Upper lobe of right lung (tissue), 1 donor: ENCODE measurements at regions not wholly inside any gene's neighbourhood (a gene's known extent, or its start where the extent isn't known, plus 50 kb on each side); places are given as distances from the start of the nearest gene placed in this dataset.

ENCODE experiments used
- ATAC-seq: fragments of 200-7000 bp; cut with Tn5 transposase; one replicate; pipeline ENCODE4 v1.9.1; 2020; ENCODE audit warnings: mild to moderate bottlenecking, moderate library complexity
- DNase-seq: peaks from one replicate; pipeline ENCODE4 v3.0.0-alpha.2; 2020
- H3K27ac ChIP-seq: fragments of 200-600 bp; one replicate; pipeline ENCODE4 v1.8.0; 2022
- H3K27me3 ChIP-seq: fragments of 200-600 bp; one replicate; pipeline ENCODE4 v1.8.0; 2022; ENCODE audit warnings: mild to moderate bottlenecking
- H3K36me3 ChIP-seq: fragments of 200-600 bp; one replicate; pipeline ENCODE4 v1.8.0; 2022
- H3K4me1 ChIP-seq: fragments of 200-600 bp; one replicate; pipeline ENCODE4 v1.8.0; 2022
- H3K4me3 ChIP-seq: fragments of 200-600 bp; one replicate; pipeline ENCODE4 v1.8.0; 2022; ENCODE audit warnings: mild to moderate bottlenecking
- H3K9me3 ChIP-seq: fragments of 200-600 bp; one replicate; pipeline ENCODE4 v1.8.0; 2022
- intact Hi-C: fragments of 100-400 bp; cut with DNase I; formaldehyde crosslinking; loops from one replicate; pipeline ENCODE4 v1.11.0; 2022
- TF ChIP-seq, protein P1 (sequence below): fragments of 200-600 bp; IDR thresholded peaks from one replicate; pipeline ENCODE4 v1.8.0; 2022; ENCODE audit warnings: antibody characterized with exemption
- donor health status: DM: no; HTN: yes; CAD: no; lungs with severe emphysema.

DNA sequence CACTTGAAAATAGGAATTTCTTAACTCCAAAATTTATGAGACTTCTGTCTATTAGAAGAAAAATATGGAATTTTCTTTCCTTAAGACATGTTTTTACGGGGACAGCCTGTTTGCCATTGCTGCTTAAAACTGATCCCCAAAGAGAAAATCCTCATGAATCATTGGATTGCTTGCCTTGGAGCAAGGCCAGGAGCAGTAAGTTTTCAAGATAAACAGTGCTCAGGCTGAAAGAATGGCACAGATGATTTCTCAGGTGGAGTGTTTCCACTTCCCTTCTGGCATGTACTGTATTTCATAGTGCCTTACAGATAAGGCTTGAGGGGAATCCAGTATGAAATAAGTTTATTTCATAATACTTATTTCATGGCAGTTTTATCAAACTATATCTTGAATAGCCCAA, 74.3 kb upstream of the MMADHC start:
- peak; percentile 79 for ATAC-seq
- intact Hi-C loops = no loop called here

DNA sequence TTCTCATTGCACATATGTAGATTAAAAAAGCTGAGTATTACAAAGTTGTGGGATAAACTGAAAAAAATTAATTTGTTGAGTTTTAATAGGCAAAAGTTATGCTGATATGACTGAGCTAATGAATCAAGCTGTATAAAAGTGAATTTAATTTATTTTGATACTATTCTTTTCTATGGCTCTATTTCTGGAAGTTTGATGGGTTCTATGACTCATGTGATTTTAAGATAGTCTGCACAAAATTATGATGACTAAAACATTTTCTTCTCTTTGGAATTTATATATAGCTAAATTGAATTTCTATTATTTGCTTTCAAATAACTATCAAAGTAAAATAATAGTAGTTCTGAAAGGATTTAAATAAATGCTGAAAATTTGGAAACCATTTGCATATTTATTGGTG, 71.0 kb upstream of the MMADHC start:
- no peak overlapping the region for H3K4me3 ChIP-seq
- no peaks in the 10 kb centered on the region for H3K27me3 ChIP-seq
- DNase-seq = no peak
- no peaks in the 10 kb centered on the region for H3K36me3 ChIP-seq
- no peak for ATAC-seq
- H3K27ac ChIP-seq = no peak overlapping the region
- intact Hi-C loops = no loop called here
- TF ChIP-seq, protein P1, sequence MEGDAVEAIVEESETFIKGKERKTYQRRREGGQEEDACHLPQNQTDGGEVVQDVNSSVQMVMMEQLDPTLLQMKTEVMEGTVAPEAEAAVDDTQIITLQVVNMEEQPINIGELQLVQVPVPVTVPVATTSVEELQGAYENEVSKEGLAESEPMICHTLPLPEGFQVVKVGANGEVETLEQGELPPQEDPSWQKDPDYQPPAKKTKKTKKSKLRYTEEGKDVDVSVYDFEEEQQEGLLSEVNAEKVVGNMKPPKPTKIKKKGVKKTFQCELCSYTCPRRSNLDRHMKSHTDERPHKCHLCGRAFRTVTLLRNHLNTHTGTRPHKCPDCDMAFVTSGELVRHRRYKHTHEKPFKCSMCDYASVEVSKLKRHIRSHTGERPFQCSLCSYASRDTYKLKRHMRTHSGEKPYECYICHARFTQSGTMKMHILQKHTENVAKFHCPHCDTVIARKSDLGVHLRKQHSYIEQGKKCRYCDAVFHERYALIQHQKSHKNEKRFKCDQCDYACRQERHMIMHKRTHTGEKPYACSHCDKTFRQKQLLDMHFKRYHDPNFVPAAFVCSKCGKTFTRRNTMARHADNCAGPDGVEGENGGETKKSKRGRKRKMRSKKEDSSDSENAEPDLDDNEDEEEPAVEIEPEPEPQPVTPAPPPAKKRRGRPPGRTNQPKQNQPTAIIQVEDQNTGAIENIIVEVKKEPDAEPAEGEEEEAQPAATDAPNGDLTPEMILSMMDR = no peak
- no peaks in the 10 kb centered on the region for H3K9me3 ChIP-seq
- no peaks in the 10 kb centered on the region for H3K4me1 ChIP-seq

More for the DNA sequence above, 74.3 kb upstream of the MMADHC start:
- Histone ChIP-seq H3K27me3 (no peaks in the 10 kb centered on the region), H3K9me3 (no peaks in the 10 kb centered on the region), H3K36me3 (no peaks in the 10 kb centered on the region), H3K4me3 (no peak overlapping the region), H3K27ac (no peak overlapping the region), H3K4me1 (no peaks in the 10 kb centered on the region)
- TF ChIP-seq, protein P1 = no peak
- no peak for DNase-seq

DNA sequence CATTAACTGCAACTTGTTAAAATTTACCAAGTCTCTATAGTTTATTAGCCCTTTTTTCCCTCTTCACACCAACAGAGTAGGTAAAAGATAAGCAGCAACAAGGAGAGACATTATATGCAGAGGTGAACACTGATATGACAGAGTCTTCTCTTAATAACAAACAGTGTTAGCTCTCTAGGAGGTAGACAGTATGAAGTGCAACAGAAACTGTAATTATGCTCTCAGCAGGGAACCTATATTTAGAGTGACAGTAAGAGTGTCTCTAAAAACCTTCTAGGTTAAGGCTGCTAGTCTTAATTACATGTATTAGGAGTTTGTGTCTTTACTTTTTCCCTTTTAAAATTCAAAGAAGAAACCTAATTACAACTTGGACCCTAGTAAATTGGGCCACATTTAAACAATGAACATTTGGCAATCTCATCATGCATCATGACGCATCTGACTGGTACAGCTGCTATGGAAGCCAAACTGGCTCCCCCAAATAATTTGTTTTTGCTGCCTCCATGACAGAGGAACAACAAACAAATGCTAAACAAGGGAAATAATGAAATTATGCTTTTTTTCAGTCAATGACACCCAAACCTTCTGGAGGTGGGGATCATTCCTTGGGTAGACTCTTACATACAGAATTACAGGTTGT, 69.9 kb upstream of the MMADHC start:
- H3K27me3 ChIP-seq = no peaks in the 10 kb centered on the region
- intact Hi-C loops = no loop called here
- TF ChIP-seq, protein P1 = no peak
- H3K36me3 ChIP-seq = no peaks in the 10 kb centered on the region
- no peak for ATAC-seq
- H3K4me1 ChIP-seq = no peaks in the 10 kb centered on the region
- no peak overlapping the region for H3K27ac ChIP-seq
- DNase-seq = no peak
- no peaks in the 10 kb centered on the region for H3K9me3 ChIP-seq
- H3K4me3 ChIP-seq = no peak overlapping the region

DNA sequence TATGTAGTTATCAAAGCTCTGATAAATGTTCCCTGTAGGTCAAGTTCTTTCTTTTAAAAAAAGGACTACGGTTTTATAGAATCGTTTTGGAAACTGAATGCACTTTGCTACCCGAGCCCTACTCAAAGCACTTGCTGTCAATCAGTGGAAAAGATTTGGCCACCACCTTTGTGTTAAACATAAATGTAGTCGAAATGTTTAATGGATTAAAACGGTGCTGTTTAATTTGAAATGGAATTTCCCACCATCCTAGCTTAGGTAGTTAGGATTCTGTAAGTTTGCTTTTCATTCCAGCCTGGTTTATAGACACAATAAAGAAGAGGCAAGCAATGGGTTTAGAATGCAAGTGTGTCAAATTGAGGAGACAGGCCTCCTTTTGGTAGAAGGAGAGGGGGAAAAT, 69.4 kb upstream of the MMADHC start:
- Histone ChIP-seq H3K27ac (no peak overlapping the region), H3K4me1 (no peaks in the 10 kb centered on the region), H3K36me3 (no peaks in the 10 kb centered on the region), H3K27me3 (no peaks in the 10 kb centered on the region), H3K9me3 (no peaks in the 10 kb centered on the region), H3K4me3 (no peak overlapping the region)
- intact Hi-C loops = no loop called here
- no peak for ATAC-seq
- TF ChIP-seq, protein P1 = no peak
- no peak for DNase-seq

DNA sequence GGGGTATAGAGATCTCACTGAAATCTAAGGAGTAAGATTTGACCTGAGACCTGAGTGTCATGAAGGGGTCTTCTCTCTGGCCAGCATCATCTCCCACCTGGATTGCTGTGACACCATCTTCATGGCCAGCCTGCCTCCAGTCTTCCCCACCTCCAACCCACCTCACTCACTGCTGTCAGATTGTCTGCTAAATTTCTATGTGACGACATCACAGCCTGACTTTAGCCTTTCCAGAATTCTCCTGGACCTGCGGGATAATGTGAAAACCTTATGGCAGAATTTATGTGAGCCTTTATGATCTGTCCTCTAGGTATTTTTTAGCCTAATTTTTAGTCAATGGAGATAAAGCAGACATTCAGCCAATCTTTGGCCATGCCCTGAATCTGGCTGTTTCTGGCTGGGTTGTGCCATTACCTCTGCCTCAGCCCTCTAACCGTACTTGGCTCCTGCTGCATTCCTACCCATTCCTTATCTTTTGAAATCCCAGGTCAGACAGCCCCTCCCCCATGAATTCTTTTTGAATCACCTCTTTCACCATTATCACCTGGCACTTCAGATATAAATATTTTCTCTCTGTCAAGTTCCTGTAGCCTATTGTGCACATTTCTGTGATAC, 66.4 kb upstream of the MMADHC start:
- H3K36me3 ChIP-seq = no peaks in the 10 kb centered on the region
- ATAC-seq (no peak), DNase-seq (no peak)
- TF ChIP-seq, protein P1 = no peak
- no peaks in the 10 kb centered on the region for H3K9me3 ChIP-seq
- peak overlapping the region; percentile 58 for H3K27ac ChIP-seq
- intact Hi-C loops = no loop called here
- H3K27me3 ChIP-seq = no peaks in the 10 kb centered on the region
- H3K4me3 ChIP-seq = no peak overlapping the region
- H3K4me1 ChIP-seq = no peaks in the 10 kb centered on the region
